Fibroblast of peridontal ligament (primary cell): ENCODE measurements at regions not wholly inside any gene's neighbourhood (a gene's known extent, or its start where the extent isn't known, plus 50 kb on each side); places are given as distances from the start of the nearest gene placed in this dataset.
"Not testable (repeated sequence)": the region's sequence is repeated elsewhere in the genome, so short reads cannot be mapped to it uniquely, and the experiment has no call there.

ENCODE experiments used
- DNase-seq: peaks from one replicate; pipeline ENCODE4 v3.0.0-alpha.2; 2010; ENCODE audit errors: extremely low read depth

DNA sequence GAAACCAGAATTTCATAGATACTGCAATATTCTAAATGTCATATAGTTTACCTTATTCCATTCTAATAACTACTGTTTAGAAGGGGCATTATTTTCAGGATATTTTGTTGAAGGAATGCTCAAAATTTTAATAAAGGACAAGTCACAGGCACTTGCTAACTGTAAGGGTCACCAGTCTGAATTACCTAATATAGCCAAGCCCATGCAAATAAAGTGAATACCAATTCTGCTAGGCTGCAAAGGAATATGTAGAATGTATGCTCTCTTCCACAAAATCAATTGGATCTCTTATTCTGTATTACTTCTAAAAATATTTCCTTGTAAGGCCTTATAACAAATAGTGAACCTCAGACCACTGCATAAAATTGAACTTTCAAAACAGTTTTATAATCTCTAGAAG is 52.3 kb upstream of the FAT4 start:
- no peak for DNase-seq

DNA sequence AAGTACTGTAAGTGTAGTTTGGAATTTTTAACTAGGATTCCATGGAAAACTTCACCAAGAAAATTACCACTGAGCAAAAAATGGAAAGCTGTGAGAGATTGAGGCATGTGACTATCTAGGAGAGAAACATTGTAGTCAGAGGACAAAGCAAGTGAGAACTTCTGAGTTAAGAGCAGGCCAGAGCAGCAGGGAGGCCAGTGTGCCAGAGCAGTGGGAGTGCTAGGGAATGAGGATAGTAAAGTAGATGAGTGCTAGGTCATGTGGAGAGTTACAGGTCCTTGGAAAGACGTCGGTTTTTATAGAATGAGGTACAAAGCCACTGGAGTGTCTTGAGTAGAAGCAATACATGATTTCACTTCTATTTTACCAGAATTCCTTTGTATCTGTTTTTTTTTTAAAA is 52.7 kb upstream of the FAT4 start:
- DNase-seq: no peak

- DNase-seq: peak; percentile 87
Observed at GRCh38 chr4:125254106-125254505, 60.6 kb upstream of the FAT4 start.

GRCh38 chr4:125244848-125245450 is 69.8 kb upstream of the FAT4 start:
- peak; percentile 74 for DNase-seq

- peak; percentile 28 for DNase-seq
Observed at GRCh38 chr4:125243789-125244397, 70.9 kb upstream of the FAT4 start.

GRCh38 chr4:125235971-125236370 is 78.8 kb upstream of the FAT4 start:
- no peak for DNase-seq

- no peak for DNase-seq
Observed at GRCh38 chr4:125231661-125232060, 83.1 kb upstream of the FAT4 start.

DNA sequence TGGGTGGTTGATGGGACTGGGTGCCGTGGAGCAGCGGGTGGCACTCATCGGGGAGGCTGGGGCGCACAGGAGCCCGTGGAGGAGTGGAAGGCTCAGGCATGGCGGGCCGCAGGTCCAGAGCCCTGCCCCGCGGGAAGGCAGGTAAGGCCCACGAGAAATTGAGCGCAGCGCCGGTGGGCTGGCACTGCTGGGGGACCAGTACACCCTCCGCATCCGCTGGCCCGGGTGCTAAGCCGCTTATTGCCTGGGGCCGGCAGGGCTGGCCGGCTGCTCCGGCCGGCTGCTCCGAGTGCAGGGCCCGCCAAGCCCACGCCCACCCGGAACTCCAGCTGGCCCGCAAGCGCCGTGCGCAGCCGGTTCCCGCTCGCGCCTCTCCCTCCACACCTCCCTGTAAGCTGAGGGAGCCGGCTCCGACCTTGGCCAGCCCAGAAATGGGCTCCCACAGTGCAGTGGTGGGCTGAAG is 85.1 kb upstream of the FAT4 start:
- no peak for DNase-seq

DNA sequence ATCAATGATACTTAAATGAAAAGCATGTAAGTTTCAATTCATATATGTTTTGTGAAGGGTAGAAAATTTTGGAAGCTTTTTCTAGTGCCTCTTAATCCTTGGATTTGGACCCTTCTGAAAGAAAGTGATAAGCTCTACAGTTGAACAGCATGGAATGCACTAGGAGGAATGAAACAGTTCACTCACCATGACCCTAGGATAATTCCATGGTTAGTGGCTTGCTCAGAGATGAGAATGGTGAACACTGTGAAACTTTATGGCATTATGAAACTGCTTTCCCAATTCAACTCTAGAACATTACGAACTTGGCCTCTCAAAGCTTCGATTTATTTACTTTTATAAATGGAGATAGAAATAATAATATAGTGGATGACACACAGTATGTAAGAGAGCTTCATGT is 88.9 kb upstream of the FAT4 start:
- no peak for DNase-seq

DNA sequence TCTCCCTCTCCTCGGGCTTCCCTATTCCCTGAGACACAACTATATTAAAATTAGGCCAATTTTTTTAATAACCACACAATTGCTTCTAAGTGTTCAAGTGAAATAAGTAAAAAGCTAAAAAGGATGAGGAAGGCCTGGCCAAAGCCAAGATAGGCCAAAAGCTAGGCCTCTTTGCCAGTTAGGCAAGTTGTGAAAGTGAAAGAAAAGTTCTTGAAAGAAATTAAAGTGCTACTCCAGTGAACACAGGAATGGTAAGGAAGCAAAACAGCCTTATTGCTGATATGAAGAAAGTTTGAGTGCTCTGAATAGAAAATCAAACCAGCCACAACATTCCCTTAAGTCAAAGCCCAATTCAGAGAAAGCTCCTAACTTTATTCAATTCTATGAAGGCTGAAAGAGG is 114.2 kb upstream of the FAT4 start:
- peak; percentile 40 for DNase-seq

- DNase-seq: no peak
Observed at GRCh38 chr4:125198916-125199315, 115.8 kb upstream of the FAT4 start.

- not testable (repeated sequence) for DNase-seq
Observed at GRCh38 chr4:125191874-125192459, 122.8 kb upstream of the FAT4 start.

GRCh38 chr4:125191232-125191631 is 123.5 kb upstream of the FAT4 start:
- DNase-seq: peak; percentile 52

- peak; percentile 78 for DNase-seq
Observed at GRCh38 chr4:125187226-125188176, 127.3 kb upstream of the FAT4 start.

DNA sequence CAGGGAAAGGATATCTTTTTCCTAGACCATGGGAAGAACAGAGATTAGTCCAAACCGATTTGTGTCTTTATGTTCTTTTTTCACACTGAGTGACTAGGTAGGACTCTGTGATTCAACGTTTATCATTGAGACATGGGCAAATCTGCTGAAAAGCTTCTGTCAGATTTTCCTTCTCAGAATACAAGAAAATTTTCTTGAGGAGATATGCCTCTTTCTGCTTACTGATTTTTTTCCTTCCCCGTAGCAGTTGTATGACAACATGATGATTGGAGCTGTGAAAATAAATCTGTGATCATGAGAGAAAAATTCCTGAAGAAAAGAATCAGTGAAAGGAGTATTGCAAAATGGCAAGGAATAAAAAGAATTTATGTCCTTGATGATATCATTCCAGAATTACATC is 130.6 kb upstream of the FAT4 start:
- peak; percentile 42 for DNase-seq

DNA sequence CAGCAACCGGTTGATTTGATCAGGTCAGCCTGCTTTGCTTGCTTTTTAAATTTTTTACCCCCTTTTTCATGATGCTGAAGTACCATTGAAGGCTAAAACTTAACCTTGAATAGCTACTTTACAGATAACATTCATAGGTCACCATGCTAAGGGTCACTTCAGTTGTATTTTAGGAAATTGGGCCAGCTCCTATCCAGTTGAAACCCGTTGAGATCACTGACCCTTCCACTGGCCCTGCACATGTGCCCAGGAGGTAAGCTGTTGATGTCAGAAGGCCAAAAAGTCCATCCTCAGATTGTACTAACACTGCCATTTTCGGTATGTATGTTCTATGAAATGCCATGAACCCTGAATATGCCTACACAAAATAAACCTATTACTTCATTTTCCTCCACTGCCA is 133.0 kb upstream of the FAT4 start:
- no peak for DNase-seq

- no peak for DNase-seq
Observed at GRCh38 chr4:125179727-125180126, 135.0 kb upstream of the FAT4 start.

- DNase-seq: no peak
Observed at GRCh38 chr4:125169192-125169591, 145.6 kb upstream of the FAT4 start.

- no peak for DNase-seq
Observed at GRCh38 chr4:125168531-125168930, 146.2 kb upstream of the FAT4 start.

- DNase-seq: not testable (repeated sequence)
Observed at GRCh38 chr4:125166012-125166411, 148.7 kb upstream of the FAT4 start.

- DNase-seq: no peak
Observed at GRCh38 chr4:125159001-125159400, 155.8 kb upstream of the FAT4 start.

DNA sequence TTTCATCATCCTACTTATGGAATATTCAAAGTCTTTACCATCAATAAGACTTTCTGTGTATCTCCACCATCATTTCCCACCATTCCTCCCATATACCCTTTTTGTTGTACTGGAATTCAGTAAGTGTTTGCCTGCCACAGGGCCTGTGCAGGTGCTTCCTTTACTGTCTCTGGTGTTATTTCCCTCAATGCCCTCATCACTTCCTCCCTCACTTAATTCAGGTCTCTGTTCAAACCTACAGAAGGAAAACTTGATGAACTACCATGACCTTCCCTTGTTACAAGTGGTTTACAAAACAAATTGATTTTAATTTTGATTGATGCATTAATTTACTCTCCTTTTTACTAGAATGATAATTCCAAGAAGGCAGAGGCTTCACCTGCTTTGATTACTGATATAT is 159.5 kb upstream of the FAT4 start:
- no peak for DNase-seq
